GM23248 (cell line): ENCODE measurements at regions not wholly inside any gene's neighbourhood (a gene's known extent, or its start where the extent isn't known, plus 50 kb on each side); places are given as distances from the start of the nearest gene placed in this dataset.

ENCODE experiments used
- EZH2 ChIP-seq: fragments of 200-600 bp; sonication (generic); IDR thresholded peaks from 2 replicates; pipeline ENCODE4 v1.6.1; 2018; ENCODE audit warnings: antibody characterized with exemption, mild to moderate bottlenecking; ENCODE audit not compliant: insufficient read depth, poor library complexity, severe bottlenecking
- EZH2phosphoT487 ChIP-seq: fragments of 200-600 bp; sonication (generic); IDR thresholded peaks from 2 replicates; pipeline ENCODE4 v1.6.1; 2018; ENCODE audit warnings: antibody characterized with exemption, moderate library complexity, mild to moderate bottlenecking, low read depth; ENCODE audit not compliant: insufficient read depth

DNA sequence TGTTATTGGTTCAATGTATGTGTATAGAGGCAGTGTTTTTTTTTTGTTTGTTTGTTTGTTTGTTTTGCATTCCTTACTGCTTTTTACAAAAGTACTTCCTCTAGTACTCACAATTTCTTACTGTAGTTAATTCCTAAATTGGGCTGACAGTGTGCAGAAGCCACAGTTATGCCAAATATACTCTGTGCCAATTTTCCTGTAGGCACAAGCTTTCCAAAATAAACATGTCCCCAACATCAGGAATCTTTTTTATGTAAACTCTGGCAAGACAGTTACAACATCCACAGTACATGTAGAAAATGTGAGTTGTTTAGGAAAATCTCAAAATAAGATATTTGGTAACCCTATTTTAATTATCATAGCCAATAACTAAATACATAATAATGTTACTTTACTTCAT lies 161.6 kb upstream of the TSLP start:
- no peak for TF ChIP-seq EZH2phosphoT487
- TF ChIP-seq EZH2: no peak
